Vagina (tissue), 2 donors: ENCODE measurements at regions not wholly inside any gene's neighbourhood (a gene's known extent, or its start where the extent isn't known, plus 50 kb on each side); places are given as distances from the start of the nearest gene placed in this dataset.

Source experiments
- CTCF ChIP-seq, 3 experiments: fragments of 450-650 bp in 2 of 3; fragments of 200-600 bp in 1 of 3; sonication (generic) in 1 of 3; IDR thresholded peaks; one replicate each; pipeline ENCODE4 v1.5.1; 2017 to 2019; ENCODE audit warnings: antibody characterized with exemption in 3 of 3, mild to moderate bottlenecking in 2 of 3, moderate library complexity in 2 of 3
- POLR2A ChIP-seq, 2 donors: fragments of 450-650 bp; IDR thresholded peaks; one replicate each; pipeline ENCODE4 v1.6.1; 2017; ENCODE audit warnings: antibody characterized with exemption in 2 of 2, mild to moderate bottlenecking in 2 of 2, moderate library complexity in 2 of 2

- TF ChIP-seq CTCF (IDR thresholded peaks at IDR 0.05) (no peak), POLR2A (IDR thresholded peaks at IDR 0.05) (no peak)
Observed at GRCh38 chr15:95494971-95495541, 835.4 kb upstream of the NR2F2 start.
